A673 (cell line): ENCODE measurements at regions not wholly inside any gene's neighbourhood (a gene's known extent, or its start where the extent isn't known, plus 50 kb on each side); places are given as distances from the start of the nearest gene placed in this dataset.

Experiments
- CTCF ChIP-seq: fragments of 300-800, 200-600 bp; sonication (generic); conservative IDR thresholded peaks from 2 replicates; pipeline ENCODE4 v1.5.1; 2017; ENCODE audit warnings: low read depth, mild to moderate bottlenecking, antibody characterized with exemption, low read length, moderate library complexity, mixed read lengths
- EZH2 ChIP-seq: fragments of 200-600 bp; sonication (generic); IDR thresholded peaks from 2 replicates; pipeline ENCODE4 v1.6.1; 2017; ENCODE audit warnings: borderline replicate concordance, low read depth, mild to moderate bottlenecking, mixed read lengths, antibody characterized with exemption, low read length; ENCODE audit not compliant: poor library complexity, severe bottlenecking

GRCh38 chrX:27910412-27910811 is 70.8 kb downstream of the DCAF8L1 start:
- TF ChIP-seq EZH2: no peak
- TF ChIP-seq CTCF: no peak
